A549 (cell line): ENCODE measurements at regions not wholly inside any gene's neighbourhood (a gene's known extent, or its start where the extent isn't known, plus 50 kb on each side); places are given as distances from the start of the nearest gene placed in this dataset.

Source experiments
- ATAC-seq, 2 experiments: fragments of 200-7000 bp in 1 of 2; fragments of >200 bp in 1 of 2; cut with Nextera tagmentation in 1 of 2; cut with Tn5 transposase in 1 of 2; 3 replicates each; pipeline versions ENCODE4 v1.8.0 to v1.9.1; 2018 to 2020; ENCODE audit warnings: mild to moderate bottlenecking in 1 of 2, moderate library complexity in 1 of 2
- CTCF ChIA-PET: fragments of 300-600 bp; sonication (Branson Sonifier 250); formaldehyde crosslinking; extraction: SDS; loops from one replicate; lab custom pipeline; 2021; ENCODE audit warnings: antibody characterized with exemption, inconsistent platforms; lab: Yijun Ruan, JAX
- POLR2A ChIA-PET: fragments of 350-600 bp; formaldehyde crosslinking; extraction: SDS; loops from one replicate; lab custom pipeline; 2021; ENCODE audit warnings: antibody characterized with exemption, inconsistent platforms; lab: Yijun Ruan, JAX
- DNase-seq, 2 experiments: peaks; one replicate each; pipeline versions ENCODE4 v3.0.0 to v3.0.0-alpha.2; 2011 to 2016; ENCODE audit warnings: low read depth in 1 of 2, low spot score in 1 of 2
- FAIRE-seq: peaks from 2 replicates; lab custom pipeline; 2011; peaks lifted over from hg19 to GRCh38; lab: Jason Lieb, UNC
- H3K27ac ChIP-seq, 2 experiments: fragments of >200 bp; sonication (Bioruptor Twin); formaldehyde crosslinking; 3 replicates each; pipeline ENCODE4 v1.5.1; 2016 to 2017
- H3K4me1 ChIP-seq: fragments of >200 bp; sonication (Bioruptor Twin); formaldehyde crosslinking; 3 replicates; pipeline ENCODE4 v1.6.1; 2016
- H3K4me2 ChIP-seq: fragments of >200 bp; sonication (Bioruptor Twin); formaldehyde crosslinking; 3 replicates; pipeline ENCODE4 v1.6.1; 2016
- H3K4me3 ChIP-seq: fragments of >200 bp; sonication (Bioruptor Twin); formaldehyde crosslinking; 3 replicates; pipeline ENCODE4 v1.5.1; 2016
- H3K9me3 ChIP-seq: fragments of >200 bp; sonication (Bioruptor Twin); formaldehyde crosslinking; 3 replicates; pipeline ENCODE4 v1.6.1; 2016
- CBX2 ChIP-seq: fragments of 200-600 bp; sonication (generic); IDR thresholded peaks from 2 replicates; pipeline ENCODE4 v1.6.1; 2016; ENCODE audit warnings: low read depth, mild to moderate bottlenecking, borderline replicate concordance
- CBX8 ChIP-seq: fragments of 200-600 bp; sonication (generic); IDR thresholded peaks from 2 replicates; pipeline ENCODE4 v1.6.1; 2016
- CHD2 ChIP-seq: fragments of 150-350 bp; IDR thresholded peaks from 2 replicates; pipeline ENCODE4 v1.6.1; 2014; ENCODE audit warnings: low read length; ENCODE audit not compliant: partially characterized antibody
- E2F6 ChIP-seq: IDR thresholded peaks from 2 replicates; pipeline ENCODE4 v1.6.1; 2012; ENCODE audit warnings: low read depth, borderline replicate concordance
- EHF ChIP-seq: fragments of 250-450 bp; sonication (Bioruptor Pico); IDR thresholded peaks from 2 replicates; pipeline ENCODE4 v1.5.0; 2020; ENCODE audit warnings: mild to moderate bottlenecking
- EHMT2 ChIP-seq: fragments of 200-600 bp; sonication (generic); IDR thresholded peaks from 2 replicates; pipeline ENCODE4 v1.6.1; 2016; ENCODE audit warnings: antibody characterized with exemption, low read depth, mild to moderate bottlenecking, moderate library complexity
- EP300 ChIP-seq, 2 experiments: fragments of >200 bp; sonication (Bioruptor Twin); formaldehyde crosslinking; IDR thresholded peaks; 2 replicates in 1 of 2; 3 replicates in 1 of 2; pipeline ENCODE4 v1.6.1; 2016 to 2017
- FOXS1 ChIP-seq: fragments of 250-450 bp; sonication (Bioruptor Pico); IDR thresholded peaks from 2 replicates; pipeline ENCODE4 v1.5.0; 2020; ENCODE audit warnings: mild to moderate bottlenecking, moderate library complexity
- HEYL ChIP-seq: fragments of 250-450 bp; sonication (Bioruptor Pico); IDR thresholded peaks from 2 replicates; pipeline ENCODE4 v1.8.0; 2021; ENCODE audit warnings: mild to moderate bottlenecking, moderate library complexity
- HOXB13 ChIP-seq: fragments of 250-450 bp; sonication (Bioruptor Pico); IDR thresholded peaks from 2 replicates; pipeline ENCODE4 v1.5.0; 2020; ENCODE audit warnings: low read depth, mild to moderate bottlenecking, moderate library complexity
- HOXB5 ChIP-seq: fragments of 250-450 bp; sonication (Bioruptor Pico); IDR thresholded peaks from 2 replicates; pipeline ENCODE4 v1.5.0; 2020; ENCODE audit warnings: mild to moderate bottlenecking, moderate library complexity
- JUN ChIP-seq, 2 experiments: fragments of >200 bp; sonication (Bioruptor Twin); formaldehyde crosslinking; IDR thresholded peaks; 2 replicates in 1 of 2; 3 replicates in 1 of 2; pipeline ENCODE4 v1.6.1; 2016 to 2017
- KDM5A ChIP-seq: fragments of 200-600 bp; sonication (generic); IDR thresholded peaks from 2 replicates; pipeline ENCODE4 v1.6.1; 2016; ENCODE audit warnings: antibody characterized with exemption, mild to moderate bottlenecking
- MAZ ChIP-seq: fragments of 150-350 bp; IDR thresholded peaks from 2 replicates; pipeline ENCODE4 v1.6.1; 2014; ENCODE audit warnings: antibody characterized with exemption, low read depth, low read length, borderline replicate concordance
- NPAS2 ChIP-seq: fragments of 250-450 bp; sonication (Bioruptor Pico); IDR thresholded peaks from 2 replicates; pipeline ENCODE4 v1.8.0; 2022; ENCODE audit warnings: mild to moderate bottlenecking, moderate library complexity, borderline replicate concordance
- RCOR1 ChIP-seq: fragments of 150-350 bp; IDR thresholded peaks from 2 replicates; pipeline ENCODE4 v1.6.1; 2014; ENCODE audit warnings: antibody characterized with exemption, low read length, low read depth
- SMC3 ChIP-seq: fragments of >200 bp; sonication (Bioruptor Twin); formaldehyde crosslinking; IDR thresholded peaks from 3 replicates; pipeline ENCODE4 v1.6.1; 2018; ENCODE audit warnings: inconsistent platforms
- USF2 ChIP-seq: fragments of 450-650 bp; IDR thresholded peaks from 2 replicates; pipeline ENCODE4 v1.6.1; 2014; ENCODE audit warnings: antibody characterized with exemption
- ZNF302 ChIP-seq: fragments of 250-450 bp; sonication (Bioruptor Pico); IDR thresholded peaks from 2 replicates; pipeline ENCODE4 v1.9.0; 2021; ENCODE audit warnings: inconsistent platforms, mild to moderate bottlenecking, moderate library complexity
- ZSCAN20 ChIP-seq: fragments of 250-450 bp; sonication (Bioruptor Pico); IDR thresholded peaks from 2 replicates; pipeline ENCODE4 v1.8.0; 2022; ENCODE audit warnings: mild to moderate bottlenecking, moderate library complexity
- WGBS: methylation state at CpG from one replicate; pipeline ENCODE4 v1.1.6; 2017; ENCODE audit errors: missing lambda C conversion rate; 5-methylcytosine and 5-hydroxymethylcytosine counted together
- TF ChIP-seq, protein P1 (sequence below): fragments of >200 bp; sonication (Bioruptor Twin); formaldehyde crosslinking; IDR thresholded peaks from 3 replicates; pipeline ENCODE4 v1.6.1; 2016
- TF ChIP-seq, protein P2 (sequence below): IDR thresholded peaks from 2 replicates; pipeline ENCODE4 v1.6.1; 2012
- TF ChIP-seq, protein P3 (sequence below): fragments of >200 bp; sonication (Bioruptor Twin); formaldehyde crosslinking; IDR thresholded peaks from 3 replicates; pipeline ENCODE4 v1.5.1; 2016
- TF ChIP-seq, protein P4 (sequence below): fragments of 250-450 bp; sonication (Bioruptor Pico); IDR thresholded peaks from 2 replicates; pipeline ENCODE4 v1.5.0; 2021; ENCODE audit warnings: mild to moderate bottlenecking, moderate library complexity, borderline replicate concordance

GRCh38 chr14:87160989-87161388 lies 832.0 kb downstream of the GALC start (continued):
- TF ChIP-seq SMC3 (no peak), NPAS2 (CRISPR knock-in tag) (no peak), EHF (CRISPR knock-in tag) (no peak), ZSCAN20 (CRISPR knock-in tag) (no peak), JUN (IDR thresholded peaks at IDR 0.05) (no peak), EP300 (IDR thresholded peaks at IDR 0.05) (no peak), RCOR1 (no peak), MAZ (no peak)
- TF ChIP-seq, protein P1, sequence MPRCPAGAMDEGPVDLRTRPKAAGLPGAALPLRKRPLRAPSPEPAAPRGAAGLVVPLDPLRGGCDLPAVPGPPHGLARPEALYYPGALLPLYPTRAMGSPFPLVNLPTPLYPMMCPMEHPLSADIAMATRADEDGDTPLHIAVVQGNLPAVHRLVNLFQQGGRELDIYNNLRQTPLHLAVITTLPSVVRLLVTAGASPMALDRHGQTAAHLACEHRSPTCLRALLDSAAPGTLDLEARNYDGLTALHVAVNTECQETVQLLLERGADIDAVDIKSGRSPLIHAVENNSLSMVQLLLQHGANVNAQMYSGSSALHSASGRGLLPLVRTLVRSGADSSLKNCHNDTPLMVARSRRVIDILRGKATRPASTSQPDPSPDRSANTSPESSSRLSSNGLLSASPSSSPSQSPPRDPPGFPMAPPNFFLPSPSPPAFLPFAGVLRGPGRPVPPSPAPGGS: no peak

GRCh38 chr14:87158283-87158682 lies 834.7 kb downstream of the GALC start:
- no peak for DNase-seq
- no peak for TF ChIP-seq CBX8
- no peak for TF ChIP-seq CBX2
- TF ChIP-seq, protein P2, sequence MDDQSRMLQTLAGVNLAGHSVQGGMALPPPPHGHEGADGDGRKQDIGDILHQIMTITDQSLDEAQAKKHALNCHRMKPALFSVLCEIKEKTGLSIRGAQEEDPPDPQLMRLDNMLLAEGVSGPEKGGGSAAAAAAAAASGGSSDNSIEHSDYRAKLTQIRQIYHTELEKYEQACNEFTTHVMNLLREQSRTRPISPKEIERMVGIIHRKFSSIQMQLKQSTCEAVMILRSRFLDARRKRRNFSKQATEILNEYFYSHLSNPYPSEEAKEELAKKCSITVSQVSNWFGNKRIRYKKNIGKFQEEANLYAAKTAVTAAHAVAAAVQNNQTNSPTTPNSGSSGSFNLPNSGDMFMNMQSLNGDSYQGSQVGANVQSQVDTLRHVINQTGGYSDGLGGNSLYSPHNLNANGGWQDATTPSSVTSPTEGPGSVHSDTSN: no peak
- TF ChIP-seq EHF (CRISPR knock-in tag): no peak
- TF ChIP-seq FOXS1 (CRISPR knock-in tag): no peak
- TF ChIP-seq RCOR1: no peak
- no peak for TF ChIP-seq HOXB5
- TF ChIP-seq HEYL: no peak
- TF ChIP-seq HOXB13 (CRISPR knock-in tag): no peak
- no peak for TF ChIP-seq MAZ
- TF ChIP-seq, protein P3, sequence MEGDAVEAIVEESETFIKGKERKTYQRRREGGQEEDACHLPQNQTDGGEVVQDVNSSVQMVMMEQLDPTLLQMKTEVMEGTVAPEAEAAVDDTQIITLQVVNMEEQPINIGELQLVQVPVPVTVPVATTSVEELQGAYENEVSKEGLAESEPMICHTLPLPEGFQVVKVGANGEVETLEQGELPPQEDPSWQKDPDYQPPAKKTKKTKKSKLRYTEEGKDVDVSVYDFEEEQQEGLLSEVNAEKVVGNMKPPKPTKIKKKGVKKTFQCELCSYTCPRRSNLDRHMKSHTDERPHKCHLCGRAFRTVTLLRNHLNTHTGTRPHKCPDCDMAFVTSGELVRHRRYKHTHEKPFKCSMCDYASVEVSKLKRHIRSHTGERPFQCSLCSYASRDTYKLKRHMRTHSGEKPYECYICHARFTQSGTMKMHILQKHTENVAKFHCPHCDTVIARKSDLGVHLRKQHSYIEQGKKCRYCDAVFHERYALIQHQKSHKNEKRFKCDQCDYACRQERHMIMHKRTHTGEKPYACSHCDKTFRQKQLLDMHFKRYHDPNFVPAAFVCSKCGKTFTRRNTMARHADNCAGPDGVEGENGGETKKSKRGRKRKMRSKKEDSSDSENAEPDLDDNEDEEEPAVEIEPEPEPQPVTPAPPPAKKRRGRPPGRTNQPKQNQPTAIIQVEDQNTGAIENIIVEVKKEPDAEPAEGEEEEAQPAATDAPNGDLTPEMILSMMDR: no peak
- TF ChIP-seq CHD2: no peak
- no peak for TF ChIP-seq KDM5A
- no peak for TF ChIP-seq E2F6
- TF ChIP-seq EHMT2: no peak
- TF ChIP-seq ZNF302 (CRISPR knock-in tag): no peak
- TF ChIP-seq USF2: no peak
- no peak for TF ChIP-seq NPAS2 (CRISPR knock-in tag)
- TF ChIP-seq, protein P4, sequence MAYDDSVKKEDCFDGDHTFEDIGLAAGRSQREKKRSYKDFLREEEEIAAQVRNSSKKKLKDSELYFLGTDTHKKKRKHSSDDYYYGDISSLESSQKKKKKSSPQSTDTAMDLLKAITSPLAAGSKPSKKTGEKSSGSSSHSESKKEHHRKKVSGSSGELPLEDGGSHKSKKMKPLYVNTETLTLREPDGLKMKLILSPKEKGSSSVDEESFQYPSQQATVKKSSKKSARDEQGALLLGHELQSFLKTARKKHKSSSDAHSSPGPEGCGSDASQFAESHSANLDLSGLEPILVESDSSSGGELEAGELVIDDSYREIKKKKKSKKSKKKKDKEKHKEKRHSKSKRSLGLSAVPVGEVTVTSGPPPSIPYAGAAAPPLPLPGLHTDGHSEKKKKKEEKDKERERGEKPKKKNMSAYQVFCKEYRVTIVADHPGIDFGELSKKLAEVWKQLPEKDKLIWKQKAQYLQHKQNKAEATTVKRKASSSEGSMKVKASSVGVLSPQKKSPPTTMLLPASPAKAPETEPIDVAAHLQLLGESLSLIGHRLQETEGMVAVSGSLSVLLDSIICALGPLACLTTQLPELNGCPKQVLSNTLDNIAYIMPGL (CRISPR knock-in tag): no peak
- no peak overlapping the region for H3K4me2 ChIP-seq
- H3K4me3 ChIP-seq: no peak overlapping the region
- WGBS: 29% methylated on average over 5 of the region's 5 CpGs
- ChIA-PET POLR2A (no interaction called here), CTCF (no interaction called here)
- no peak for FAIRE-seq
- no peak overlapping the region for H3K27ac ChIP-seq
- H3K4me1 ChIP-seq: no peaks in the 10 kb centered on the region
- no peak for ATAC-seq
- no peaks in the 10 kb centered on the region for H3K9me3 ChIP-seq
